GM18505 (cell line): ENCODE measurements at regions not wholly inside any gene's neighbourhood (a gene's known extent, or its start where the extent isn't known, plus 50 kb on each side); places are given as distances from the start of the nearest gene placed in this dataset.

Experiments
- ATAC-seq: cut with Tn5 transposase; IDR thresholded peaks from one replicate; pipeline ENCODE4 v1.9.1; 2021; ENCODE audit not compliant: unreplicated experiment
- POLR2A ChIP-seq: IDR thresholded peaks from 4 replicates; pipeline ENCODE4 v1.6.1; 2011; ENCODE audit warnings: borderline replicate concordance; ENCODE audit not compliant: insufficient read depth, insufficient read length; ENCODE audit errors: extremely low read depth

GRCh38 chr5:77948476-77948875 is 172.3 kb upstream of the TBCA start:
- no peak for ATAC-seq
- TF ChIP-seq POLR2A, result no peak

DNA sequence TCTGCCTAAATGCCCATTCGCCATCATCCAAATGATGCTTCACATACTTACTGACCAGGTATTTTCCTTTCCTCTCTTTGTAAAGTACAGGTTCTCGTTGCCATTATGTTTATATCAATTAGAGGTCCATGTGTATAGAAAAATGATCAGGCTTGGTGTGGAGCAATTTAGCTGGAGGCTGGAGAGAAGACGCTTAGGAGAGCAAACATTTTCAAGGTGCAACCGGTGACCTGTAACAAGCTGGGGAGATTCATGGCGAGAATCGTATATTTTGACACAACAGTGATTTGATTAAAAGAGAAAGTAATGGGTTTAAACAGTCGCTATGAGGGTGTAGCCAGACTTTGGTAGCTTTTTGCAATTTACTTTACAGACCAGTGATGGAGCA is 170.9 kb upstream of the TBCA start:
- TF ChIP-seq POLR2A, result no peak
- no peak for ATAC-seq

- no peak for TF ChIP-seq POLR2A
- ATAC-seq, result no peak
These were observed 170.4 kb upstream of the TBCA start for GRCh38 chr5:77946381-77947040.

DNA sequence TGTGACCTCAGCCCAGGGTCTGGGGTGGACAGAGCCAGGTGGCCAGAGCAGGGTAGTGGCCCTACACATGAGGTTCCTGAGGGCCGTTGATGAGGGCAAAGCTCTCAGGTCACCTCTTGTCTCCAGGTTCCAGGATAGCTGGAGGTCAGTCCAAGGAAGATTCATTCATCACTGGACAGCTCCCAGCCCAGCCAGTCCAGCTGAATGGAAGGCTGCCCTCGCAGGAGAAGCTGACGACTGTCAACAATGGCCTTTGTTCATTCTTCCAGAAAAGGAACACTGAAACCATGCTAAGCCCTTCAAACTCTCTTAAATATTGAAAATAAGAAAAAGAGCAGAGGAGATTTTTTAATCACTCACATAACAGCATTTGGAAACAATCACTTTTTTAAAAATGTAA is 169.7 kb upstream of the TBCA start:
- no peak for TF ChIP-seq POLR2A
- ATAC-seq, result no peak

DNA sequence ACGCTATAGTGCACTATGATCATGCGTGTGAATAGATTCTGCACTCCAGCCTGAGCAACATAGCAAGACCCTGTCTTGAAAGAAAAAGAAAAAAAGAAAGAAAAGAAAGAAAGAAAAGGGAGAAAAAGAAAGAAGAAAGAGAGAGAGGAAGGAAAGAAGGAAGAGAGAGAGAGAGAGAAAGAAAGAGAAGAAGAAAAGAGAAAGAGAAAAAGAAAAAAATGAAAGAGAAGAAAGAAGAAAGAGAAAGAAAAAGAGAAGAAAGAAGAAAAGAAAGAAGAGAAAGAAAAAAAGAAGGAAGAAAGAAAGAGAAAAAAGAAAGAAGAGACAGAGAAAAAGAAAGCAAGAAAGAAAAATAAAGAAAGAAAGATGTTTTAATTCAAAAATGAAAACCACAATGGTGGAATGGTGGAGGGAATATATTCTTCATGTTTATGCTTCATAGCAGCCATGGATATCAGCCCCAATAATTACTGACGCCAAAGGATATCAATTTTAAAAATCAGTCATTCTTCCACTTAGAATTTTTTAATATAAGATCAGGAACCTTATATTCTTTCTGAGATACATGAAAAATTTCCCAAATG is 168.7 kb upstream of the TBCA start:
- TF ChIP-seq POLR2A, result no peak
- no peak for ATAC-seq

- no peak for TF ChIP-seq POLR2A
- no peak for ATAC-seq
These were observed 167.7 kb upstream of the TBCA start for GRCh38 chr5:77943851-77944250.

GRCh38 chr5:77942578-77943239 is 166.6 kb upstream of the TBCA start:
- ATAC-seq, result no peak
- no peak for TF ChIP-seq POLR2A

DNA sequence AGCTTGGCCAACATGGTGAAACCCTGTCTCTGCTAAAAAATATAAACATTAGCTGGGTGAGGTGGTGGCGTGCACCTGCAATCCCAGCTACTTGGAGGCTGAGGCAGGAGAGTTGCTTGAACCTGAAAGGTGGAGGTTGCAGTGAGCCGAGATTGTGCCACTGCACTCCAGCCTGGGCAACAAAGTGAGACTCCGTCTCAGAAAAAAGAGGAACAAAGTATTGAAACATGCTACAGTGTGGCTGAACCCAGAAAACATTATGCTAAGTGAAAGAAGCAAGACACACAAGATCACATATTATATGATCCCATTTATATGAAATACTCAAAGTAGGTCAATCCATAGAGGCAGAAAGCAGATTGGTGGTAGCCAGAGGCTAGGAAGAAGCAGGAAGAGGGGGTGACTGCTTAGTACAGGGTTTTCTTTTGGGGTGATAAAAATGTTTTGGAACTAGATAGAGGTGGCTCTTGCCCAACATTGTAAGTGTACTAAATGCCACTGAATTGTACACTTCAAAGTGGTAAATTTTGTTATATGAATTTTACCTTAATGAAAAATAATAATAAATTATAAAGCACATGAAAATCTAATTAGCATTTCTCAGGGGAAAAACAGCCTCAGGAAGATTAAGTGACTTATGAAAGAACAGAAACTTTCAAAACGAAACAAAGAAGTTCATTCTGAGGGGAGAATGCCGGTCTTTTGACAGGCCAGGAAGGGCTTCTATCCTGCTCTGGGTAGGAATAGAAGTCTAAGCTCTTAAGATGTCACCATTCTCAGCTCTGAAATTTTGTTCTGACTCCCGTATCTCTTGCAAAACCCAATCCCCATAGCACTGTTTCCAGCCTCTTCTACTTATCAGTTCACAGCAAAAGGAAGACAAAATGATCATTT is 161.1 kb upstream of the TBCA start:
- ATAC-seq, result peak; percentile 71

GRCh38 chr5:77936365-77936693 is 160.2 kb upstream of the TBCA start:
- no peak for ATAC-seq
- TF ChIP-seq POLR2A, result no peak

More for the DNA sequence above, 161.1 kb upstream of the TBCA start:
- TF ChIP-seq POLR2A, result no peak

GRCh38 chr5:77935506-77936364 is 159.6 kb upstream of the TBCA start:
- no peak for TF ChIP-seq POLR2A
- no peak for ATAC-seq

- no peak for ATAC-seq
- TF ChIP-seq POLR2A, result no peak
These were observed 152.7 kb upstream of the TBCA start for GRCh38 chr5:77928776-77929300.

- no peak for ATAC-seq
These were observed 150.2 kb upstream of the TBCA start for GRCh38 chr5:77926337-77926736.

More at GRCh38 chr5:77926337-77926736, 150.2 kb upstream of the TBCA start:
- TF ChIP-seq POLR2A, result no peak
